ENCODE measurements at regions not wholly inside any gene's neighbourhood (a gene's known extent, or its start where the extent isn't known, plus 50 kb on each side); places are given as distances from the start of the nearest gene placed in this dataset.

DNA sequence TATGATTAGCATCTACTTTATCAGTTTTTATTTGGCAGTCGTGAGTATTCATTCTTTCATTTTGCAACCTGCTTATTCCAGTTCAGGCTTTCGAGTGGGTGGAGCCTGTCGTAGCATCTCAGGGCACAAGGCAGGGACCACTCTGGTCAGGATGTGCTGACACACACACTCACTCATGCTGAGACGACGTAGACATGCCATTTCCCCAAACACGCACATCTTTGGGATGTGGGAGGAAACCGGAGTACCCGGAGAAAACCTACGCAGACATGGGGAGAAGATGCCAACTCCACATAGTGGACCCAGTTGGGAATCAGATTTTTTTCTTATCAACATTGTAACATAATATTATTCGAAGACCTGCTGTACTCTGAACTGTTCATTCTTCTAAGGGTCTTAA is 756.5 kb upstream of the RBFOX1 start:
- TF ChIP-seq, protein P1, sequence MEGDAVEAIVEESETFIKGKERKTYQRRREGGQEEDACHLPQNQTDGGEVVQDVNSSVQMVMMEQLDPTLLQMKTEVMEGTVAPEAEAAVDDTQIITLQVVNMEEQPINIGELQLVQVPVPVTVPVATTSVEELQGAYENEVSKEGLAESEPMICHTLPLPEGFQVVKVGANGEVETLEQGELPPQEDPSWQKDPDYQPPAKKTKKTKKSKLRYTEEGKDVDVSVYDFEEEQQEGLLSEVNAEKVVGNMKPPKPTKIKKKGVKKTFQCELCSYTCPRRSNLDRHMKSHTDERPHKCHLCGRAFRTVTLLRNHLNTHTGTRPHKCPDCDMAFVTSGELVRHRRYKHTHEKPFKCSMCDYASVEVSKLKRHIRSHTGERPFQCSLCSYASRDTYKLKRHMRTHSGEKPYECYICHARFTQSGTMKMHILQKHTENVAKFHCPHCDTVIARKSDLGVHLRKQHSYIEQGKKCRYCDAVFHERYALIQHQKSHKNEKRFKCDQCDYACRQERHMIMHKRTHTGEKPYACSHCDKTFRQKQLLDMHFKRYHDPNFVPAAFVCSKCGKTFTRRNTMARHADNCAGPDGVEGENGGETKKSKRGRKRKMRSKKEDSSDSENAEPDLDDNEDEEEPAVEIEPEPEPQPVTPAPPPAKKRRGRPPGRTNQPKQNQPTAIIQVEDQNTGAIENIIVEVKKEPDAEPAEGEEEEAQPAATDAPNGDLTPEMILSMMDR (IDR thresholded peaks at IDR 0.05; ENCODE audit: low read depth, low read length, poor library complexity, severe bottlenecking) = no peak
- TF ChIP-seq EZH2phosphoT487 (IDR thresholded peaks at IDR 0.05; ENCODE audit: borderline replicate concordance, low read length) = no peak
